GM23338 (cell line): ENCODE measurements at regions not wholly inside any gene's neighbourhood (a gene's known extent, or its start where the extent isn't known, plus 50 kb on each side); places are given as distances from the start of the nearest gene placed in this dataset.

Experiments
- ATAC-seq: fragments of 200-7000 bp; cut with Tn5 transposase; 3 replicates; pipeline ENCODE4 v1.9.1; 2020
- DNase-seq: peaks from one replicate; pipeline ENCODE4 v3.0.0-alpha.2; 2015; ENCODE audit warnings: low spot score
- H2AFZ ChIP-seq: fragments of 200-600 bp; sonication (generic); 2 replicates; pipeline ENCODE4 v1.8.0; 2016; ENCODE audit warnings: antibody characterized with exemption, mild to moderate bottlenecking, moderate library complexity
- H3F3A ChIP-seq: fragments of 200-600 bp; sonication (generic); replicated peaks from 2 replicates; pipeline ENCODE4 v1.8.0; 2017; ENCODE audit warnings: antibody characterized with exemption, mixed run types, low read depth
- H3K27ac ChIP-seq: fragments of 200-600 bp; sonication (generic); 2 replicates; pipeline ENCODE4 v1.6.1; 2016; ENCODE audit warnings: low read depth
- H3K27me3 ChIP-seq: fragments of 200-600 bp; sonication (generic); 2 replicates; pipeline ENCODE4 v1.8.0; 2016; ENCODE audit warnings: mild to moderate bottlenecking, mixed run types, moderate library complexity; ENCODE audit not compliant: insufficient read depth
- H3K36me3 ChIP-seq: fragments of 200-600 bp; sonication (generic); 2 replicates; pipeline ENCODE4 v1.8.0; 2016; ENCODE audit warnings: mild to moderate bottlenecking; ENCODE audit not compliant: insufficient read depth
- H3K4me1 ChIP-seq: fragments of 200-600 bp; sonication (generic); 2 replicates; pipeline ENCODE4 v1.8.0; 2016; ENCODE audit warnings: mild to moderate bottlenecking, moderate library complexity; ENCODE audit not compliant: insufficient read depth
- H3K4me2 ChIP-seq: fragments of 200-600 bp; sonication (generic); 2 replicates; pipeline ENCODE4 v1.7.1; 2017; ENCODE audit warnings: mixed run types
- H3K4me3 ChIP-seq: fragments of 200-600 bp; sonication (generic); 2 replicates; pipeline ENCODE4 v1.6.1; 2016; ENCODE audit warnings: mixed run types
- H3K79me2 ChIP-seq: fragments of 200-600 bp; sonication (generic); replicated peaks from 2 replicates; pipeline ENCODE4 v1.8.0; 2017; ENCODE audit warnings: mild to moderate bottlenecking; ENCODE audit not compliant: insufficient read depth
- H3K9me2 ChIP-seq: fragments of 200-600 bp; sonication (generic); 2 replicates; pipeline ENCODE4 v1.8.0; 2017; ENCODE audit not compliant: insufficient read depth
- H4K20me1 ChIP-seq: fragments of 200-600 bp; sonication (generic); replicated peaks from 2 replicates; pipeline ENCODE4 v1.8.0; 2017; ENCODE audit warnings: mild to moderate bottlenecking; ENCODE audit not compliant: insufficient read depth
- H3K27ac Mint-ChIP-seq: 2 replicates; pipeline ENCODE4 v1.8.0; 2020; ENCODE audit warnings: inconsistent platforms, mild to moderate bottlenecking, moderate library complexity, mixed read lengths
- H3K27me3 Mint-ChIP-seq: 3 replicates; pipeline ENCODE4 v1.8.0; 2022; ENCODE audit warnings: low read depth, mild to moderate bottlenecking, moderate library complexity, mixed read lengths, inconsistent platforms; ENCODE audit not compliant: insufficient read depth, poor library complexity
- H3K36me3 Mint-ChIP-seq: 3 replicates; pipeline ENCODE4 v1.8.0; 2021; ENCODE audit warnings: low read depth, mild to moderate bottlenecking, inconsistent platforms, moderate library complexity, mixed read lengths
- H3K4me1 Mint-ChIP-seq: 3 replicates; pipeline ENCODE4 v1.8.0; 2020; ENCODE audit warnings: mild to moderate bottlenecking, inconsistent platforms, mixed read lengths
- H3K4me3 Mint-ChIP-seq: 3 replicates; pipeline ENCODE4 v1.8.0; 2021; ENCODE audit warnings: moderate library complexity, mild to moderate bottlenecking, inconsistent platforms, mixed read lengths
- H3K9me3 Mint-ChIP-seq: 3 replicates; pipeline ENCODE4 v1.8.0; 2020; ENCODE audit warnings: moderate library complexity, mild to moderate bottlenecking, inconsistent platforms, mixed read lengths
- CREB1 ChIP-seq: fragments of 250-450 bp; sonication (Bioruptor Pico); IDR thresholded peaks from 2 replicates; pipeline ENCODE4 v1.5.0; 2020; ENCODE audit warnings: low read depth, mild to moderate bottlenecking, moderate library complexity
- EZH2 ChIP-seq: fragments of 200-600 bp; sonication (generic); IDR thresholded peaks from one replicate; pipeline ENCODE4 v1.8.0; 2017; ENCODE audit warnings: antibody characterized with exemption, mild to moderate bottlenecking, low read depth; ENCODE audit not compliant: unreplicated experiment
- JUNB ChIP-seq: IDR thresholded peaks from one replicate; pipeline ENCODE4 v1.6.1; 2016; ENCODE audit warnings: antibody characterized with exemption; ENCODE audit not compliant: unreplicated experiment
- POLR2AphosphoS5 ChIP-seq: IDR thresholded peaks from 2 replicates; pipeline ENCODE4 v1.6.1; 2016; ENCODE audit warnings: antibody characterized with exemption, low read depth
- ZNF114 ChIP-seq: fragments of 250-450 bp; sonication (Bioruptor Pico); IDR thresholded peaks from 2 replicates; pipeline ENCODE4 v1.5.0; 2020; ENCODE audit warnings: mild to moderate bottlenecking, moderate library complexity
- TF ChIP-seq, protein P1 (sequence below), 2 experiments: fragments of 200-600 bp in 1 of 2; sonication (generic) in 1 of 2; conservative IDR thresholded peaks; 2 replicates each; pipeline versions ENCODE4 v1.5.1 to v1.6.1; 2016 to 2017; ENCODE audit warnings: antibody characterized with exemption in 2 of 2, low read depth in 2 of 2, mild to moderate bottlenecking in 2 of 2, moderate library complexity in 1 of 2
- TF ChIP-seq, protein P2 (sequence below): fragments of 250-450 bp; sonication (Bioruptor Pico); IDR thresholded peaks from 2 replicates; pipeline ENCODE4 v1.5.0; 2020; ENCODE audit warnings: mild to moderate bottlenecking, moderate library complexity

DNA sequence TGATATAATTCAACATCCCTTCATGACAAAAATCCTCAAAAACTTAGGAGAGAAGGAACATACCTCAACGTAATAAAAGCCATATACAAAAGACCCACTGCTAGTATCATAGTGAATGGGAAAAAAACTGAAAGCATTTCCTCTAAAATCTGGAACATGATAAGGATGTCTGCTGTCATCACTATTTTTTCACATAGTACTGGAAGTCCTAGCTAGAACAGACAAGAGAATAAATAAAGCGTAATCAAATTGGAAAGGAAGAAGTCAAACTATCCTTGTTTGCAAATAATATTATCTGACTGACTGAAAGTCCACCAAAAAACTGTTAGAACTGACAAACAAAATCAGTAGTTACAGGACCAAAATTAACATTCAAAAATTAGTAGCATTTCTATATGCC, 985.4 kb upstream of the AGA start:
- H3K27ac ChIP-seq, result no peak overlapping the region
- no peak overlapping the region for H3K27ac Mint-ChIP-seq
- DNase-seq (no peak), ATAC-seq (no peak)
- H3K27me3 Mint-ChIP-seq, result no peaks in the 10 kb centered on the region
- no peaks in the 10 kb centered on the region for H3K4me1 ChIP-seq
- H3K79me2 ChIP-seq, result no peaks in the 10 kb centered on the region
- H3K4me3 Mint-ChIP-seq, result no peak overlapping the region
- TF ChIP-seq CREB1 (CRISPR knock-in tag) (no peak), JUNB (no peak), EZH2 (no peak), POLR2AphosphoS5 (no peak), ZNF114 (CRISPR knock-in tag) (no peak)
- TF ChIP-seq, protein P1, sequence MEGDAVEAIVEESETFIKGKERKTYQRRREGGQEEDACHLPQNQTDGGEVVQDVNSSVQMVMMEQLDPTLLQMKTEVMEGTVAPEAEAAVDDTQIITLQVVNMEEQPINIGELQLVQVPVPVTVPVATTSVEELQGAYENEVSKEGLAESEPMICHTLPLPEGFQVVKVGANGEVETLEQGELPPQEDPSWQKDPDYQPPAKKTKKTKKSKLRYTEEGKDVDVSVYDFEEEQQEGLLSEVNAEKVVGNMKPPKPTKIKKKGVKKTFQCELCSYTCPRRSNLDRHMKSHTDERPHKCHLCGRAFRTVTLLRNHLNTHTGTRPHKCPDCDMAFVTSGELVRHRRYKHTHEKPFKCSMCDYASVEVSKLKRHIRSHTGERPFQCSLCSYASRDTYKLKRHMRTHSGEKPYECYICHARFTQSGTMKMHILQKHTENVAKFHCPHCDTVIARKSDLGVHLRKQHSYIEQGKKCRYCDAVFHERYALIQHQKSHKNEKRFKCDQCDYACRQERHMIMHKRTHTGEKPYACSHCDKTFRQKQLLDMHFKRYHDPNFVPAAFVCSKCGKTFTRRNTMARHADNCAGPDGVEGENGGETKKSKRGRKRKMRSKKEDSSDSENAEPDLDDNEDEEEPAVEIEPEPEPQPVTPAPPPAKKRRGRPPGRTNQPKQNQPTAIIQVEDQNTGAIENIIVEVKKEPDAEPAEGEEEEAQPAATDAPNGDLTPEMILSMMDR (conservative IDR thresholded peaks at IDR 0.05; ENCODE audit: low read depth in 2 of 2), result no peak
- TF ChIP-seq, protein P2, sequence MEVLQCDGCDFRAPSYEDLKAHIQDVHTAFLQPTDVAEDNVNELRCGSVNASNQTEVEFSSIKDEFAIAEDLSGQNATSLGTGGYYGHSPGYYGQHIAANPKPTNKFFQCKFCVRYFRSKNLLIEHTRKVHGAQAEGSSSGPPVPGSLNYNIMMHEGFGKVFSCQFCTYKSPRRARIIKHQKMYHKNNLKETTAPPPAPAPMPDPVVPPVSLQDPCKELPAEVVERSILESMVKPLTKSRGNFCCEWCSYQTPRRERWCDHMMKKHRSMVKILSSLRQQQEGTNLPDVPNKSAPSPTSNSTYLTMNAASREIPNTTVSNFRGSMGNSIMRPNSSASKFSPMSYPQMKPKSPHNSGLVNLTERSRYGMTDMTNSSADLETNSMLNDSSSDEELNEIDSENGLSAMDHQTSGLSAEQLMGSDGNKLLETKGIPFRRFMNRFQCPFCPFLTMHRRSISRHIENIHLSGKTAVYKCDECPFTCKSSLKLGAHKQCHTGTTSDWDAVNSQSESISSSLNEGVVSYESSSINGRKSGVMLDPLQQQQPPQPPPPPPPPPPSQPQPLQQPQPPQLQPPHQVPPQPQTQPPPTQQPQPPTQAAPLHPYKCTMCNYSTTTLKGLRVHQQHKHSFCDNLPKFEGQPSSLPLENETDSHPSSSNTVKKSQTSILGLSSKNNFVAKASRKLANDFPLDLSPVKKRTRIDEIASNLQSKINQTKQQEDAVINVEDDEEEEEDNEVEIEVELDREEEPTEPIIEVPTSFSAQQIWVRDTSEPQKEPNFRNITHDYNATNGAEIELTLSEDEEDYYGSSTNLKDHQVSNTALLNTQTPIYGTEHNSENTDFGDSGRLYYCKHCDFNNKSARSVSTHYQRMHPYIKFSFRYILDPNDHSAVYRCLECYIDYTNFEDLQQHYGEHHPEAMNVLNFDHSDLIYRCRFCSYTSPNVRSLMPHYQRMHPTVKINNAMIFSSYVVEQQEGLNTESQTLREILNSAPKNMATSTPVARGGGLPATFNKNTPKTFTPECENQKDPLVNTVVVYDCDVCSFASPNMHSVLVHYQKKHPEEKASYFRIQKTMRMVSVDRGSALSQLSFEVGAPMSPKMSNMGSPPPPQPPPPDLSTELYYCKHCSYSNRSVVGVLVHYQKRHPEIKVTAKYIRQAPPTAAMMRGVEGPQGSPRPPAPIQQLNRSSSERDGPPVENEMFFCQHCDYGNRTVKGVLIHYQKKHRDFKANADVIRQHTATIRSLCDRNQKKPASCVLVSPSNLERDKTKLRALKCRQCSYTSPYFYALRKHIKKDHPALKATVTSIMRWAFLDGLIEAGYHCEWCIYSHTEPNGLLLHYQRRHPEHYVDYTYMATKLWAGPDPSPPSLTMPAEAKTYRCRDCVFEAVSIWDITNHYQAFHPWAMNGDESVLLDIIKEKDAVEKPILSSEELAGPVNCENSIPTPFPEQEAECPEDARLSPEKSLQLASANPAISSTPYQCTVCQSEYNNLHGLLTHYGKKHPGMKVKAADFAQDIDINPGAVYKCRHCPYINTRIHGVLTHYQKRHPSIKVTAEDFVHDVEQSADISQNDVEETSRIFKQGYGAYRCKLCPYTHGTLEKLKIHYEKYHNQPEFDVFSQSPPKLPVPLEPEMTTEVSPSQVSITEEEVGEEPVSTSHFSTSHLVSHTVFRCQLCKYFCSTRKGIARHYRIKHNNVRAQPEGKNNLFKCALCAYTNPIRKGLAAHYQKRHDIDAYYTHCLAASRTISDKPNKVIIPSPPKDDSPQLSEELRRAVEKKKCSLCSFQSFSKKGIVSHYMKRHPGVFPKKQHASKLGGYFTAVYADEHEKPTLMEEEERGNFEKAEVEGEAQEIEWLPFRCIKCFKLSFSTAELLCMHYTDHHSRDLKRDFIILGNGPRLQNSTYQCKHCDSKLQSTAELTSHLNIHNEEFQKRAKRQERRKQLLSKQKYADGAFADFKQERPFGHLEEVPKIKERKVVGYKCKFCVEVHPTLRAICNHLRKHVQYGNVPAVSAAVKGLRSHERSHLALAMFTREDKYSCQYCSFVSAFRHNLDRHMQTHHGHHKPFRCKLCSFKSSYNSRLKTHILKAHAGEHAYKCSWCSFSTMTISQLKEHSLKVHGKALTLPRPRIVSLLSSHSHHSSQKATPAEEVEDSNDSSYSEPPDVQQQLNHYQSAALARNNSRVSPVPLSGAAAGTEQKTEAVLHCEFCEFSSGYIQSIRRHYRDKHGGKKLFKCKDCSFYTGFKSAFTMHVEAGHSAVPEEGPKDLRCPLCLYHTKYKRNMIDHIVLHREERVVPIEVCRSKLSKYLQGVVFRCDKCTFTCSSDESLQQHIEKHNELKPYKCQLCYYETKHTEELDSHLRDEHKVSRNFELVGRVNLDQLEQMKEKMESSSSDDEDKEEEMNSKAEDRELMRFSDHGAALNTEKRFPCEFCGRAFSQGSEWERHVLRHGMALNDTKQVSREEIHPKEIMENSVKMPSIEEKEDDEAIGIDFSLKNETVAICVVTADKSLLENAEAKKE (CRISPR knock-in tag), result no peak
- no peaks in the 10 kb centered on the region for H3K27me3 ChIP-seq
- H3K4me2 ChIP-seq, result no peak overlapping the region
- no peaks in the 10 kb centered on the region for H4K20me1 ChIP-seq
- H2AFZ ChIP-seq, result no peak overlapping the region
- no peaks in the 10 kb centered on the region for H3F3A ChIP-seq
- no peaks in the 10 kb centered on the region for H3K4me1 Mint-ChIP-seq
- H3K9me3 Mint-ChIP-seq, result no peaks in the 10 kb centered on the region
- no peaks in the 10 kb centered on the region for H3K36me3 Mint-ChIP-seq
- H3K36me3 ChIP-seq, result no peaks in the 10 kb centered on the region
- no peak overlapping the region for H3K4me3 ChIP-seq
- no peaks in the 10 kb centered on the region for H3K9me2 ChIP-seq
